GM12865 (cell line): ENCODE measurements at regions not wholly inside any gene's neighbourhood (a gene's known extent, or its start where the extent isn't known, plus 50 kb on each side); places are given as distances from the start of the nearest gene placed in this dataset.
"Not testable (repeated sequence)": the region's sequence is repeated elsewhere in the genome, so short reads cannot be mapped to it uniquely, and the experiment has no call there.

ENCODE experiments used
- DNase-seq: peaks from one replicate; pipeline ENCODE4 v3.0.0; 2010; ENCODE audit warnings: low read depth
- H3K4me3 ChIP-seq: 2 replicates; pipeline ENCODE4 v1.5.1; 2011; ENCODE audit warnings: mild to moderate bottlenecking, low read depth, low read length, control low read depth
- TF ChIP-seq, protein P1 (sequence below): IDR thresholded peaks from 2 replicates; pipeline ENCODE4 v1.5.1; 2011; ENCODE audit warnings: low read length, control low read depth, low read depth, inconsistent platforms; ENCODE audit not compliant: insufficient read depth; ENCODE audit errors: missing control alignments

DNA sequence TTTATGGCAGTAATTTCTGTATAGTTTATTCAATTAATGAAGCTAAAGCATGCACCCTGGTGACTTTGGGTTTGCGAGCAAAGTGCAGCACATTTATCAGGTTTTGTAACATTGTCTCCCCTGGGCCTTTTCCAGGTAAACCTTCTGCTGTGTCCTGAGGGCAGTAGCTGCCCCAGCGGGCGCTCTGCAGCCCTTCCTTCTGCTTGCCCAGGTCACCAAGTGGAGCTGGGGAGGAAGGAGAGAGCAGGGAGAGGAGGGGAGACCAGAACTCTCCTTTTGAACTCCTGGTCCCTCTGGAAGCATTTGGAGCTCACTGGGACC, 145.6 kb downstream of the DLL1 start:
- TF ChIP-seq, protein P1, sequence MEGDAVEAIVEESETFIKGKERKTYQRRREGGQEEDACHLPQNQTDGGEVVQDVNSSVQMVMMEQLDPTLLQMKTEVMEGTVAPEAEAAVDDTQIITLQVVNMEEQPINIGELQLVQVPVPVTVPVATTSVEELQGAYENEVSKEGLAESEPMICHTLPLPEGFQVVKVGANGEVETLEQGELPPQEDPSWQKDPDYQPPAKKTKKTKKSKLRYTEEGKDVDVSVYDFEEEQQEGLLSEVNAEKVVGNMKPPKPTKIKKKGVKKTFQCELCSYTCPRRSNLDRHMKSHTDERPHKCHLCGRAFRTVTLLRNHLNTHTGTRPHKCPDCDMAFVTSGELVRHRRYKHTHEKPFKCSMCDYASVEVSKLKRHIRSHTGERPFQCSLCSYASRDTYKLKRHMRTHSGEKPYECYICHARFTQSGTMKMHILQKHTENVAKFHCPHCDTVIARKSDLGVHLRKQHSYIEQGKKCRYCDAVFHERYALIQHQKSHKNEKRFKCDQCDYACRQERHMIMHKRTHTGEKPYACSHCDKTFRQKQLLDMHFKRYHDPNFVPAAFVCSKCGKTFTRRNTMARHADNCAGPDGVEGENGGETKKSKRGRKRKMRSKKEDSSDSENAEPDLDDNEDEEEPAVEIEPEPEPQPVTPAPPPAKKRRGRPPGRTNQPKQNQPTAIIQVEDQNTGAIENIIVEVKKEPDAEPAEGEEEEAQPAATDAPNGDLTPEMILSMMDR = no peak
- DNase-seq = no peak
- no peak overlapping the region for H3K4me3 ChIP-seq

DNA sequence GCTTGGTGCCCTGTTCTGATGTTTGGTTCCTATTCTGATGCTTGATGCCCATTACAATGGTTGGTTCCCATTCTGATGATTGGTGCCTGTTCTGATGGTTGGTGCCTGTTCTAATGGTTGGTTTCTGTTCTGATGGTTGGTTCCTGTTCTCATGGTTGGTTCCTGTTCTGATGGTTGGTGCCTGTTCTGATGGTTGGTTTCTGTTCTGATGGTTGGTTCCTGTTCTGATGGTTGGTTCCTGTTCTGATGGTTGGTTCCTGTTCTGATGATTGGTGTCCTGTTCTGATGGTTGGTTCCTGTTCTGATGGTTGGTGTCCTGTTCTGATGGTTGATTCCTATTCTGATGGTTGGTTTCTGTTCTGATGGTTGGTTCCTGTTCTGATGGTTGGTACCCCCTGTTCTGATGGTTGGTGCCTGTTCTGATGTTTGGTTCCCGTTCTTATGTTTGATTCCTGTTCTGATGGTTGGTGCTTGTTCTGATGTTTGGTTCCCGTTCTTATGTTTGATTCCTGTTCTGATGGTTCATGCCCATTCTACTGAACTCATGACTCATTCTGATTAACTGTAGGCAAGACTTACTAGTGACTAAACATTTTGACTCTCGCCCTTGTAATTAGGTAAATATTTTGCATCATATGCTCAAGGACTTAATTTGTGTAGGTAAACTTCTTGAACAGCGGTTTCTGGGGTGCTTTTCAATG, 146.2 kb downstream of the DLL1 start:
- TF ChIP-seq, protein P1 = no peak
- no peak overlapping the region for H3K4me3 ChIP-seq
- DNase-seq = no peak

DNA sequence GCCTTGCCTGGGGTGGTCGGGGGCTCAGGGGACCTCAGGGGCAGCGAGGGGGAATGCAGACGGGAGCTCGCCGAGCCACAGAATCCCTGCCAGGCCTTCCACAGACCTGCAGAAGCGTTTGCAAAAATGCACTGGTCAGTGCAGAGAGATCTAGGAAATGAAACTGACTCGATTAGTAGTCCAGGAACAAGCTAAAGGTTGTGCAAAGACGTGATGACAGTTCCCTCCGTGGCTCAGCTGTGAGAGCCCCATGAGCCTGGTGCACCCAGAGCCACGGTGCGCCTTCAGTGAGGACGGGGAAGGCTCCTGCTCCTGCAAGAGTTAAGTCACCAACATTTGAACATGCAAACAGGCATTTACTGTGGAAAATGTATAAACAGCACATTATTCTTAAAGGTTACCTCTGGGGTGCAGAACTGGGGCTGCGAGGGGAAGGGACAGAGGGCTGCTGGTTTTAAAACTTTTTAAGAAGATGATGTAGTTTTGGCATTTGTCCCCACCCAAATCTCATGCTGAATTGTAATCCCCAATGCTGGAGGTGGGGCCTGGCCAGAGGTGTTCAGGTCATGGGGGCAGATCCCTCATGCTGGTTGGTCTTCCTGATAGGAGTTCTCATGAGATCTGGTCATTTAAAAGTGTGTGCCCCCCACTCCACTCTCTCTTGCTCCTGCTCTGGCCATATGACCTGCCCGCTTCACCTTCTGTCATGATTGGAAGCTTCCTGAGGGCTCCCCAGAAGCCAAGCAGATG, 147.3 kb downstream of the DLL1 start:
- TF ChIP-seq, protein P1 = no peak
- no peak overlapping the region for H3K4me3 ChIP-seq
- DNase-seq = no peak

DNA sequence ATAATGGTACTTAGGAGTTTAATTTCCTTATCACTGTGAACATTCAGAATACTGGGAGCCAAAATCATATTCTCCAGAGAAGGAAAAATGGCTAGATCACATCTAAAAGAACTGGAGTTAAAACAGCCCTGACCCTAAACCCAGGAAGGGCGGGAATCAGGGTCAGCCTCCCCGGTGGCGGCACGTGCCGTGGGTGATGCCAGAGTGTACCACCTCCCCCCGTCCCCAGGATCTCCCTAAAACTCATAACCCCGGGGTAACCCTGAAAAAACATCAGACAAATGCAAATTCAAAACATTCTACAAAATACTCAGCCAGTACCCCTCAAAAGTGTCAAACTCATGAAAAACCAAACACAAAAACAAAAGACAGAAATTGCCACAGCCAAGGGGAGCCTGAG, 148.3 kb downstream of the DLL1 start:
- TF ChIP-seq, protein P1 = no peak
- H3K4me3 ChIP-seq = no peak overlapping the region
- DNase-seq = no peak

DNA sequence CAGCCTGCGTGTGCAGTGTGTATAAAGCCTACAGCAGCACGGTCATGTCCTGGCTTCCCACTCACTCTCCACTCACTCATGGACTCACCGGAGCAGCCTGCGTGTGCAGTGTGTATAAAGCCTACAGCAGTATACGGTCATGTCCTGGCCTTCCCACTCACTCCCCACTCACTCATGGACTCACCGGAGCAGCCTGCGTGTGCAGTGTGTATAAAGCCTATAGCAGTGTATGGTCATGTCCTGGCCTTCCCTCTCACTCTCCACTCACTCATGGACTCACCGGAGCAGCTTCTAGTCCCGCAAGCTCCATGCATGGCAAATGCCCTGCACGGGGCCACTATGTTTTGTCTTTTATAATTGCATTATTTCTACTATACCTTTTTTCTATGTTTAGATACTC, 149.8 kb downstream of the DLL1 start:
- DNase-seq, H3K4me3 ChIP-seq: not testable (repeated sequence)

DNA sequence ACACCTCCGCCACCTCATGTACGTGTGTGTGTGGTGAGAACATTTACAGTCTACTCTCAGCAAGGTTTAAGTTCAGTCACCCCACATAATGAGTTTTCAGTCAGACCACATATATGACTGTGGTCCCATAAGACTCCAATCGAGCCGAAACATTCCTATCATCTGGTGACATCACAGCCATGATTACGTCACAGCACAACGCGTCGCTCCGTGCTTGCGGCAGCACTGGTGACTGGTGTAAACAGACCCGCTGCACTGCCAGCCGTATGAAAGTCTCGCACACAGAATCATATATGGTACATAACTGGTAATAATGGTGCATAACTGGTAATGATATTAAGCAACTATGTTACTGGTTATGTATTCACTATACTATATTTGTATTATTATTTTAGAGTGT, 150.7 kb downstream of the DLL1 start:
- TF ChIP-seq, protein P1 = no peak
- DNase-seq = no peak

DNA sequence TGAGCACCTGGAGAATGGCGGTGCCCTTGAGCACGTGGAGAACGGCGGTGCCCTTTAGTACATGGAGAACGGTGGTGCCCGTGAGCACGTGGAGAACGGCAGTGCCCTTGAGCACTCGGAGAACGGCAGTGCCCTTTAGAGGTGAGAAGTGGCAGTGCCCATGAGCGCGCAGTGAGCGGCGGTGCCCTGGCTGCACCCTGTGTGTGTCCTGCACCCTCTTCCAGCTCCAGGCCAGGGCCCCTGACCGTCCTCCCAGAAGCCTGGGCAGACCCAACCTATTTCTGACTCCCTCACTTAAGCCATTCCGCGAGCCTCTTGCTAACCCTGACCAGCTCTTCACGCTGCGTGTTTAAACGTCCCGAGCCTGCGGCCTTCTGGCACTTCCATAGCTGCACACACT, 151.3 kb downstream of the DLL1 start:
- TF ChIP-seq, protein P1 = no peak
- no peak overlapping the region for H3K4me3 ChIP-seq
- DNase-seq = no peak

More for the DNA sequence above, 150.7 kb downstream of the DLL1 start:
- no peak overlapping the region for H3K4me3 ChIP-seq

DNA sequence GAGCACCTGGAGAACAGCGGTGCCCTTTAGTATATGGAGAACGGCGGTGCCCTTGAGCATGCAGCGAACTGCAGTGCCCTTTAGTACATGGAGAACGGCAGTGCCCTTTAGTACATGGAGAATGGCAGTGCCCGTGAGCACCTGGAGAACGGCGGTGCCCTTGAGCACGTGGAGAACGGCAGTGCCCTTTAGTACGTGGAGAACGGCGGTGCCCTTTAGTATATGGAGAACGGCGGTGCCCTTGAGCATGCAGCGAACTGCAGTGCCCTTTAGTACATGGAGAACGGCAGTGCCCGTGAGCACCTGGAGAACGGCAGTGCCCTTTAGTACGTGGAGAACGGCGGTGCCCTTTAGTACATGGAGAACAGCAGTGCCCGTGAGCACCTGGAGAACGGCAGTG, 151.8 kb downstream of the DLL1 start:
- not testable (repeated sequence) for H3K4me3 ChIP-seq, DNase-seq
